Transverse colon (tissue), 4 donors: ENCODE measurements at regions not wholly inside any gene's neighbourhood (a gene's known extent, or its start where the extent isn't known, plus 50 kb on each side); places are given as distances from the start of the nearest gene placed in this dataset.

ENCODE experiments used
- DNase-seq: peaks from one replicate; pipeline ENCODE4 v3.0.0-alpha.2; 2019
- H3K27ac ChIP-seq, 4 donors: fragments of 200-600 bp; sonication (generic); 2 replicates each; pipeline ENCODE4 v1.5.1; 2016 to 2018; ENCODE audit warnings: inconsistent platforms in 4 of 4
- H3K27me3 ChIP-seq: fragments of 200-600 bp; sonication (generic); 2 replicates; pipeline ENCODE4 v1.5.1; 2017; ENCODE audit warnings: inconsistent platforms
- H3K36me3 ChIP-seq, 4 donors: fragments of 200-600 bp; sonication (generic); 2 replicates each; pipeline ENCODE4 v1.5.1; 2017 to 2019; ENCODE audit warnings: inconsistent platforms in 4 of 4
- H3K4me1 ChIP-seq, 4 donors: fragments of 200-600 bp; sonication (generic); 2 replicates each; pipeline ENCODE4 v1.5.1; 2017 to 2020; ENCODE audit warnings: inconsistent platforms in 4 of 4
- H3K4me3 ChIP-seq, 4 donors: fragments of 200-600 bp; sonication (generic); 1 replicate in 1 of 4; 2 replicates in 3 of 4; pipeline versions ENCODE4 v1.5.1 to v1.6.1; 2017 to 2019; ENCODE audit warnings: inconsistent platforms in 4 of 4
- H3K9me3 ChIP-seq, 2 donors: fragments of 200-600 bp; sonication (generic); 2 replicates each; pipeline ENCODE4 v1.5.1; 2017 to 2019; ENCODE audit warnings: inconsistent platforms in 2 of 2
- EP300 ChIP-seq: sonication (generic); formaldehyde crosslinking; IDR thresholded peaks from one replicate; pipeline ENCODE4 v1.6.1; 2017; ENCODE audit warnings: antibody characterized with exemption, low read depth
- POLR2A ChIP-seq: fragments of 450-650 bp; IDR thresholded peaks from one replicate; pipeline ENCODE4 v1.6.1; 2016; ENCODE audit warnings: antibody characterized with exemption, mild to moderate bottlenecking, moderate library complexity
- POLR2AphosphoS5 ChIP-seq, 3 donors: sonication (generic); formaldehyde crosslinking; IDR thresholded peaks; one replicate each; pipeline ENCODE4 v1.6.1; 2016; ENCODE audit warnings: antibody characterized with exemption in 3 of 3
- WGBS, 2 donors: methylation state at CpG; one replicate each; pipeline ENCODE4 v1.1.5; 2018; ENCODE audit warnings: low coverage in 1 of 2; 5-methylcytosine and 5-hydroxymethylcytosine counted together
- in situ Hi-C, 4 donors: fragments of 200-750 bp; cut with MboI; loops; one replicate each; pipeline versions ENCODE4 v1.15.0 to v1.15.1; 2017; ENCODE audit warnings: low sequenced_read_pairs in 3 of 4, low pct_ligation_motif_present in 1 of 4, low pct_unique_long_range_greater_than_20kb in 1 of 4
- intact Hi-C: fragments of 100-400 bp; cut with DNase I; formaldehyde crosslinking; loops from one replicate; pipeline ENCODE4 v1.15.1; 2023; ENCODE audit warnings: low total_unique reads
- TF ChIP-seq, protein P1 (sequence below), 5 experiments: fragments of 200-600 bp in 3 of 5; fragments of 450-650 bp in 2 of 5; sonication (generic) in 3 of 5; IDR thresholded peaks; 1 replicate in 2 of 5; 2 replicates in 3 of 5; pipeline ENCODE4 v1.5.1; 2016 to 2017; ENCODE audit warnings: antibody characterized with exemption in 5 of 5, inconsistent platforms in 3 of 5, mild to moderate bottlenecking in 2 of 5, moderate library complexity in 1 of 5

DNA sequence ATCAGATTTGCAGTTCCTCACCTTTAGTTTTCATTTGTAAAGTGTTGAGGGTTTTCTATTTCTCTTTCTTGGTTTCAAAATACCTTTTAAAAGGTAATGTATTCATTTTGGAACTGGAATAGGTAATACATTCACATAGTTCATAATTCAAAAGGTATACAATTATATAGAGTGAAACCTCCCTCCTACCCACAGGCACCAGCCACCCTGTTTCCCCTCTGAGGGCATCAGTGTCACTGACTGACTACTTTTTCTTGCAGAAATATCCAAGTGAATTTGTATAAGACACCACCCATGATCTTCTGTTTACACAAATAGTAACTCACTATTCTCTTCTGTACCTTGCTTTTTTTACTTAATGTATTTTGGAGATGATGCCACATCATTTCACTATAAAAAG lies 139.6 kb upstream of the EGLN3 start:
- no peaks in the 10 kb centered on the region for H3K9me3 ChIP-seq
- intact Hi-C loops (loop anchor here (10.0 kb wide), 1 partner anchor 246 kb away; no protein-coding TSS in a partner anchor), in situ Hi-C loops (loop anchor here in 2 of 4 donors (10.0 to 25.0 kb wide), 2 partner anchors 246 to 253 kb away; no protein-coding TSS in a partner anchor)
- no peaks in the 10 kb centered on the region for H3K4me1 ChIP-seq
- H3K4me3 ChIP-seq: no peak overlapping the region
- DNase-seq: no peak
- no peak overlapping the region for H3K27ac ChIP-seq
- H3K27me3 ChIP-seq: no peaks in the 10 kb centered on the region
- H3K36me3 ChIP-seq: no peaks in the 10 kb centered on the region
- TF ChIP-seq EP300 (no peak), POLR2AphosphoS5 (IDR thresholded peaks at IDR 0.05) (no peak), POLR2A (no peak)
- TF ChIP-seq, protein P1, sequence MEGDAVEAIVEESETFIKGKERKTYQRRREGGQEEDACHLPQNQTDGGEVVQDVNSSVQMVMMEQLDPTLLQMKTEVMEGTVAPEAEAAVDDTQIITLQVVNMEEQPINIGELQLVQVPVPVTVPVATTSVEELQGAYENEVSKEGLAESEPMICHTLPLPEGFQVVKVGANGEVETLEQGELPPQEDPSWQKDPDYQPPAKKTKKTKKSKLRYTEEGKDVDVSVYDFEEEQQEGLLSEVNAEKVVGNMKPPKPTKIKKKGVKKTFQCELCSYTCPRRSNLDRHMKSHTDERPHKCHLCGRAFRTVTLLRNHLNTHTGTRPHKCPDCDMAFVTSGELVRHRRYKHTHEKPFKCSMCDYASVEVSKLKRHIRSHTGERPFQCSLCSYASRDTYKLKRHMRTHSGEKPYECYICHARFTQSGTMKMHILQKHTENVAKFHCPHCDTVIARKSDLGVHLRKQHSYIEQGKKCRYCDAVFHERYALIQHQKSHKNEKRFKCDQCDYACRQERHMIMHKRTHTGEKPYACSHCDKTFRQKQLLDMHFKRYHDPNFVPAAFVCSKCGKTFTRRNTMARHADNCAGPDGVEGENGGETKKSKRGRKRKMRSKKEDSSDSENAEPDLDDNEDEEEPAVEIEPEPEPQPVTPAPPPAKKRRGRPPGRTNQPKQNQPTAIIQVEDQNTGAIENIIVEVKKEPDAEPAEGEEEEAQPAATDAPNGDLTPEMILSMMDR (IDR thresholded peaks at IDR 0.05): no peak

DNA sequence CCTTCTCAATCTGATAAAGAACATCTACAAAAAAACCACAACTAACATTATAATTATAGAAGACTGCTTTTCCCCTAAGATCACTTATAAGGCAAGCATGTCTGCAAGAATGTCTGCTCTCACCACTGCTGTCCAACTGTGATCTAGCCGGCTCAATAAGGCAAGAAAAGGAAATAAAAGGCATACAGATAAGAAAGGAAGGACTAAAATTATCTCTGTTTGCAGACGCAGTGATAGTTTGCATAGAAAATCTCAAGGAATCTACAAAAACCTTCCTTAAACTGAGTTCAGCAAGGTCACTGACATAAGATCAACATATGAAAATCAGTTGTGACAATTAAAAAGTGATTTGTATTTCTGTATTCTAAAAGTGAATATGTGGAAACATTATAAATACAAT lies 138.0 kb upstream of the EGLN3 start:
- Histone ChIP-seq H3K9me3 (no peaks in the 10 kb centered on the region), H3K4me1 (no peaks in the 10 kb centered on the region), H3K4me3 (no peak overlapping the region), H3K36me3 (no peaks in the 10 kb centered on the region), H3K27ac (no peak overlapping the region), H3K27me3 (no peaks in the 10 kb centered on the region)
- TF ChIP-seq POLR2AphosphoS5 (IDR thresholded peaks at IDR 0.05) (no peak), EP300 (no peak), POLR2A (no peak)
- TF ChIP-seq, protein P1 (IDR thresholded peaks at IDR 0.05): no peak
- 70 to 84% methylated on average over 2 of the region's 2 CpGs for WGBS, 2 donors
- intact Hi-C loops (no loop called here), in situ Hi-C loops (loop anchor here in 1 of 4 donors (25.0 kb wide), 1 partner anchor 252 kb away; no protein-coding TSS in a partner anchor)
- no peak for DNase-seq

DNA sequence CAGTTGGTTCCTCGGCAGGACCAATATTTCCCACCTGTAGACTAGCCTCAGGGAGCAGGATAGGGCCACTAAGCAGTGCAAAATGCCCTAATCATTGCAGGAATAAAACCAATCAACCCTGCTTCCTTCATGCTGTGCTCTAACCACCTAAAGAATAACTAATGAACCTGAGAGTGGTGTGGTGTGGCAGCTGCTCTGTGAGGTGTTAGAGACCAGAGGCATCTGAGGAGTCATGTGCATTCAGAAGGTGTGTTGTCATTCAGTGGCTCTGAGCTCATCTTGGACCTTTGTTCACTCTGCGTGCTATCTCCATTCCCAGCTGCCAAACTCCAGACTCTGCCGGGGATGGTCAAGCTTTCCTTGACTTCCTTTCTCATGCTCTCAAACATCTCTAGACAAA lies 136.7 kb upstream of the EGLN3 start:
- no peak overlapping the region for H3K4me3 ChIP-seq
- no peak overlapping the region for H3K27ac ChIP-seq
- in situ Hi-C loops (loop anchor here in 1 of 4 donors (25.0 kb wide), 1 partner anchor 250 kb away; no protein-coding TSS in a partner anchor), intact Hi-C loops (no loop called here)
- TF ChIP-seq POLR2A: no peak
- TF ChIP-seq EP300: no peak
- TF ChIP-seq POLR2AphosphoS5 (IDR thresholded peaks at IDR 0.05): no peak
- TF ChIP-seq, protein P1 (IDR thresholded peaks at IDR 0.05): no peak
- H3K9me3 ChIP-seq: no peaks in the 10 kb centered on the region
- H3K36me3 ChIP-seq: no peaks in the 10 kb centered on the region
- 88 to 100% methylated on average over 2 to 3 of the region's 3 CpGs for WGBS, 2 donors
- DNase-seq: no peak
- no peaks in the 10 kb centered on the region for H3K4me1 ChIP-seq
- H3K27me3 ChIP-seq: no peaks in the 10 kb centered on the region

GRCh38 chr14:34086223-34086757 lies 135.4 kb upstream of the EGLN3 start:
- H3K27ac ChIP-seq: no peak overlapping the region
- H3K36me3 ChIP-seq: no peaks in the 10 kb centered on the region
- intact Hi-C loops: no loop called here
- no peaks in the 10 kb centered on the region for H3K9me3 ChIP-seq
- TF ChIP-seq, protein P1 (IDR thresholded peaks at IDR 0.05): no peak
- TF ChIP-seq EP300 (no peak), POLR2A (no peak), POLR2AphosphoS5 (IDR thresholded peaks at IDR 0.05) (no peak)
- H3K4me1 ChIP-seq: peaks cover 0 to 10% (median 7%) of the 10 kb centered on the region in 4 donors
- 17 to 83% methylated on average over 1 to 2 of the region's 2 CpGs for WGBS, 2 donors
- no peak overlapping the region for H3K4me3 ChIP-seq
- no peaks in the 10 kb centered on the region for H3K27me3 ChIP-seq
- in situ Hi-C loops: loop anchor here in 1 of 4 donors (25.0 kb wide), 1 partner anchor 249 kb away; no protein-coding TSS in a partner anchor
- DNase-seq: no peak
